GM13977 (cell line): ENCODE measurements at regions not wholly inside any gene's neighbourhood (a gene's known extent, or its start where the extent isn't known, plus 50 kb on each side); places are given as distances from the start of the nearest gene placed in this dataset.

Experiments
- DNase-seq: peaks from one replicate; pipeline ENCODE4 v3.0.0; 2012; ENCODE audit warnings: low spot score
- in situ Hi-C: fragments of 300-500 bp; cut with MboI; formaldehyde crosslinking; loops from one replicate; pipeline ENCODE4 v1.12.0; 2022; ENCODE audit warnings: low sequenced_read_pairs, low pct_unique_long_range_greater_than_20kb, mixed read lengths, inconsistent platforms; ENCODE audit not compliant: unreplicated experiment
- TF ChIP-seq, protein P1 (sequence below): IDR thresholded peaks from 2 replicates; pipeline ENCODE4 v1.5.1; 2012; ENCODE audit warnings: mild to moderate bottlenecking, control low read depth; ENCODE audit not compliant: insufficient read depth; ENCODE audit errors: extremely low read depth, missing control alignments

DNA sequence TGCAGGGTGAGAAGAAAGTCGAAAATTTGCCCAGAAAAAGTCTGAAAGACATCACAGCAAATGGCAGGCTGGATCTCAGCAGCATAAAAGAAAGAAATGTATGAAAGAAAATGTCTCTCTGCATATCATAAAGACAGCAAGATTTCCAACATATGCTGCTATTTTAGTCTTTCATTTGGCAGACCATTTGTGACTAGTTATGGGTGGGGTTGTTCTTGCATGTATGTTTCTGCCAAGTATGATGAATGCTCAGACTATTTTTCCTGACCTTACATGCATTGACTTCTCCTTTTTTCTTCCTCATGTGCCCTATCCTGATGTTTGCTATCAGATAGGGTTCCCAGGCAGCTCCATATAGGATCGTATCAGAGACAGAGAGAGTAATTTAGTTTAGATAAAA is 58.5 kb upstream of the PARD3B start:
- TF ChIP-seq, protein P1, sequence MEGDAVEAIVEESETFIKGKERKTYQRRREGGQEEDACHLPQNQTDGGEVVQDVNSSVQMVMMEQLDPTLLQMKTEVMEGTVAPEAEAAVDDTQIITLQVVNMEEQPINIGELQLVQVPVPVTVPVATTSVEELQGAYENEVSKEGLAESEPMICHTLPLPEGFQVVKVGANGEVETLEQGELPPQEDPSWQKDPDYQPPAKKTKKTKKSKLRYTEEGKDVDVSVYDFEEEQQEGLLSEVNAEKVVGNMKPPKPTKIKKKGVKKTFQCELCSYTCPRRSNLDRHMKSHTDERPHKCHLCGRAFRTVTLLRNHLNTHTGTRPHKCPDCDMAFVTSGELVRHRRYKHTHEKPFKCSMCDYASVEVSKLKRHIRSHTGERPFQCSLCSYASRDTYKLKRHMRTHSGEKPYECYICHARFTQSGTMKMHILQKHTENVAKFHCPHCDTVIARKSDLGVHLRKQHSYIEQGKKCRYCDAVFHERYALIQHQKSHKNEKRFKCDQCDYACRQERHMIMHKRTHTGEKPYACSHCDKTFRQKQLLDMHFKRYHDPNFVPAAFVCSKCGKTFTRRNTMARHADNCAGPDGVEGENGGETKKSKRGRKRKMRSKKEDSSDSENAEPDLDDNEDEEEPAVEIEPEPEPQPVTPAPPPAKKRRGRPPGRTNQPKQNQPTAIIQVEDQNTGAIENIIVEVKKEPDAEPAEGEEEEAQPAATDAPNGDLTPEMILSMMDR: no peak
- in situ Hi-C loops: no loop called here
- no peak for DNase-seq

DNA sequence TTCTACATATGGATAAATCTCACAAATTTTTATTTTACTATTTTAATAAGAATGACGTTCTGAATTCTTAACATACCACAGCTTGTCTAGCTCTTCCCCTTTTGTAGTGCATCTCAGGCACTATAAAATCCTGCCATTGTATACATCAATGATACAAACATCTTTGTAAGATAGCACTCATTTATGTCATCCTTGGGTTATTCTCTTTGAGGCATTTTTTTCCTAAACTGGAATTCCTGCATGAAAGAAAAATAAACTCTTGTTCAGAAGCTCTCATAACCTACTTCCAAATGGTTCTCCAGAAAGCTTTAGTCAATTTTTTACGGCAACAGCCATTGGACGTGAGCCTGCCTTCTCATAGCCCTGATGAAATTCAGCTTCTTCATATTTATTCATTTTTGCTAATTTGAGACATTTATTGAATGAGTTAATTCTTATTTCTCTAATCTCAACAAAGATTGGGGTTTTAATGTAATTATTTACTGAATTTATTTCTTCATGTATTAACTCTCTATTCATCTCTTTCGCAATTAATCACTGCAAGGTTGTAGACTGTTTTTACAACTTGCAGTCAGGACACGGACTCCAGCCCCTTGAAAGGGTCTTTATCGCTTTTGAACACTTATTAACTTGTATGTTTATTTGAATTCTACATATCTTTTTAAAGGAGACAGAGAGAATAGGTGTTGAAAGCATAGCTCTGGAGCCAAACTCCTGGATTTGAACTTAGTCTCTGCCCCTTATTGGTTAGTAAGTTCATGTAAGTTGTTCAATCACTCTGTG is 57.6 kb upstream of the PARD3B start:
- TF ChIP-seq, protein P1: no peak
- no peak for DNase-seq
- in situ Hi-C loops: no loop called here

DNA sequence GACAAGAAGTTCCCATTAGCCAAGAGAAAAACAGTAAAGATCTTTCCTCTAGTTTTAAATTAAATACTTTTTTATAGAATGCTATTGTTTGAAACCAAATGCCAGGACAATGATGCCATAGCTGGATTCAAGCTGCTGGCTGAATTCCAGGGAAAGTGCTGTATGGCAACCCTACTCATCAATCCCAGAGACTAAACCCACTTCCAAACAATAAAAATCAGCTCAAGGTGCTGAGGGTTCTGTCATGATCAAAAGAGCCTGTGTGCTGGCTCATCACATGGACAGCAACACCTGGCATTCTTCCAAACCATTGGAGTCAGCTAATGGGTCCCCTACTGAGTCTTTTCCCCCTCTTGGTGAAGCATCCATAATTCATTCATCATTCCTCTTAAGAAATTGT is 53.7 kb upstream of the PARD3B start:
- DNase-seq: no peak
- TF ChIP-seq, protein P1: no peak
- in situ Hi-C loops: no loop called here

DNA sequence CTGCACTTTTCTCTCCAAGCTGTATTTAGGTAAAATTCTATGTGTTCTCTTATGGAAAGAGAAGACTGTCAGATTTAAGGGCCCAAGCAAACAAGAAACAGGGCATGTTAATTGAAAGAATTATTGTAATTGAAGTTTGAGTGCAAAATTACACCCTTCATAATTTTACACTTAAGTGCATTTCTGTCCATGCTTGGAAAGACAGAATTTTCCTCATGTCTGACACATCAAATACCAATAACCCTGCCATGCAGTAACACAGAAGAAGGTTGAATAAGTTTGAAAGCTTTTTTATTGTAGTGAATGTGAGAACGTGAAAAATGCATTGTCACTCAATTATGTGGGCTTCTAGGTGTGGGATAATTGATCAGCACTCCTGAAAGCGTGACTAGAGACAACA is 52.9 kb upstream of the PARD3B start:
- DNase-seq: no peak
- in situ Hi-C loops: no loop called here
- TF ChIP-seq, protein P1: no peak

DNA sequence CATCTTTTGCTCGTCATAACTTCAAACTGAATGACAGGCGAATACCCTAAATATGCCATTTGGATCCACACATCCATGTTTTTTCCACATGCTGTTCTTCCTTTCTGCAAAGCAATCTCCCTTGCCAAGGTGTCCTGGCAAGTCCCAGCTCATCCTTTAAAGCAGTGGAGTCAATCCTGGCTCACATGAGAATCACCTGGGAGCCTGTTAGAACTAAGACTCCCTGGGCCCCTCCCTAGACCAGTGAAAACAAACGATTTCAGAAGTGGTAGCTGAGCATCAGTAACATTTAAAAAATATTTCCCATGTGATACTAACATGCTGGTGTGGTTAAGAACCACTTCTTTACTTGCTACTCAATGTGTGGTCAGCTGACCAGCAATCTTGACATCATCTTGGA is 50.6 kb upstream of the PARD3B start:
- in situ Hi-C loops: no loop called here
- TF ChIP-seq, protein P1: no peak
- no peak for DNase-seq

DNA sequence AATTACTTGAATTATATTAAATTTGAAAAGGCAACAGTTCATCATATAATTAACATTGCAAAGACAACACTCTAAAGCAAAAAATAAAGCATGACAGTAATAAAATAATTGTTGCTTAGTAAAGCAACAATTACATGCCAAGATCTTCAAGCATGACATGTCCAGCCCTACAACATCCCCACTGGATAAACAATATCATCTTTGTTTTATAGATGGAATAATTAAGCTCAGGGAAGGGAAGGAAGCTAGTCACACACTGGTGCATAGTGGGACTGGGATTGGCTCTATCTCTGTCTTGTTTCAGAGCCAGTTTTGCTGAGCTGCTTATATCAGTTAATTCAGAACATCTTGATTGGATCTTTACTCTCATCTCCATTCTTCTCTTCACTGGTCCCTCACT is 49.9 kb upstream of the PARD3B start:
- DNase-seq: no peak
- TF ChIP-seq, protein P1: no peak
- in situ Hi-C loops: no loop called here
